ENCODE measurements at regions not wholly inside any gene's neighbourhood (a gene's known extent, or its start where the extent isn't known, plus 50 kb on each side); places are given as distances from the start of the nearest gene placed in this dataset.

GRCh38 chr3:157918402-157918801 lies 187.8 kb downstream of the SHOX2 start:
- TF ChIP-seq CTCF (conservative IDR thresholded peaks at IDR 0.05 in 1 of 2, IDR thresholded peaks at IDR 0.05 in 1 of 2; ENCODE audit: low read depth in 1 of 2, low read length in 2 of 2) (no peak), EZH2 (IDR thresholded peaks at IDR 0.05; ENCODE audit: low read length, missing control alignments) (no peak)
